ENCODE measurements at regions not wholly inside any gene's neighbourhood (a gene's known extent, or its start where the extent isn't known, plus 50 kb on each side); places are given as distances from the start of the nearest gene placed in this dataset.

DNA sequence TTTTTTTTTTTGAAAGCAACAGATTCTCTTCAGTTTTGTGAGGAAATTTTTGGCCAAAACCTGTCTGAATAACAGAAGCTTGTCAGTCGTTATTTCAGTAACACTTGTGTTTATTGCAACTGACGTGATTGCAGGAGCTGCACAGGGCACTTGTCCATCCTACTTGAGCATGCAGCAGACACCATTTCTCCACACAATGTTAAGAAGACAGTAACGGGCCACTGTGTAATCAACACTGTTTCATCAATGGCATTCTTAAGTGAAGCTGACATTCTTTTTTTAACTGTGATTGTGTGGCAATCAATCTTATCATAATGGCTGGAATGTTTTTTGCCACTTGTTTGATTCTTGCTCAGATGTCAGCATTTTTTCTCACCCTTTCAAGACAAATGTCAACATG is 50.1 kb upstream of the PIEZO2 start:
- H3K27me3 Mint-ChIP-seq, result peaks cover 0 to 6% of the 10 kb centered on the region in 2 donors
- ATAC-seq (replicated peaks) (no peak), DNase-seq (no peak)
- H3K27ac Mint-ChIP-seq, result no peak overlapping the region
- no peak overlapping the region for H3K4me3 Mint-ChIP-seq
- H3K4me1 Mint-ChIP-seq, result no peaks in the 10 kb centered on the region
- no peaks in the 10 kb centered on the region for H3K9me3 Mint-ChIP-seq
- no peaks in the 10 kb centered on the region for H3K36me3 Mint-ChIP-seq

All from stimulated activated naive B cell treated with anti-CD40 and anti-IgM and Interleukin-4, amounts not matched to agents 10 μg/mL and 1 μg/mL and 100 μg/mL, for 72 hours (primary cell).